Neural progenitor cell (in vitro differentiated cells): ENCODE measurements at regions not wholly inside any gene's neighbourhood (a gene's known extent, or its start where the extent isn't known, plus 50 kb on each side); places are given as distances from the start of the nearest gene placed in this dataset.

Experiments used
- DNase-seq: peaks from one replicate; pipeline ENCODE4 v3.0.0-alpha.2; 2016; ENCODE audit warnings: low spot score
- H2AFZ ChIP-seq: fragments of 200-600 bp; sonication (generic); replicated peaks from 2 replicates; pipeline ENCODE4 v1.6.1; 2016; ENCODE audit warnings: antibody characterized with exemption
- H3F3A ChIP-seq: fragments of 200-600 bp; sonication (generic); 2 replicates; pipeline ENCODE4 v1.6.1; 2016; ENCODE audit warnings: antibody characterized with exemption, low read depth
- H3K27ac ChIP-seq: fragments of 200-600 bp; sonication (generic); 2 replicates; pipeline ENCODE4 v1.5.1; 2016; ENCODE audit warnings: mild to moderate bottlenecking
- H3K27me3 ChIP-seq: fragments of 200-600 bp; sonication (generic); 2 replicates; pipeline ENCODE4 v1.6.1; 2016; ENCODE audit warnings: mild to moderate bottlenecking, moderate library complexity
- H3K36me3 ChIP-seq: fragments of 200-600 bp; sonication (generic); 2 replicates; pipeline ENCODE4 v1.5.1; 2016
- H3K4me1 ChIP-seq: fragments of 200-600 bp; sonication (generic); 2 replicates; pipeline ENCODE4 v1.6.1; 2016; ENCODE audit warnings: mixed run types
- H3K4me2 ChIP-seq: fragments of 200-600 bp; sonication (generic); 2 replicates; pipeline ENCODE4 v1.6.1; 2016
- H3K4me3 ChIP-seq: fragments of 200-600 bp; sonication (generic); 2 replicates; pipeline ENCODE4 v1.5.1; 2016
- H3K79me2 ChIP-seq: fragments of 200-600 bp; sonication (generic); 2 replicates; pipeline ENCODE4 v1.6.1; 2016; ENCODE audit warnings: low read depth
- H3K9ac ChIP-seq: fragments of 200-600 bp; sonication (generic); 2 replicates; pipeline ENCODE4 v1.6.1; 2016
- H3K9me3 ChIP-seq: fragments of 200-600 bp; sonication (generic); 2 replicates; pipeline ENCODE4 v1.5.1; 2016; ENCODE audit warnings: low read depth
- H4K20me1 ChIP-seq: fragments of 200-600 bp; sonication (generic); 2 replicates; pipeline ENCODE4 v1.6.1; 2016; ENCODE audit warnings: low read depth
- H3K27ac Mint-ChIP-seq: 3 replicates; pipeline ENCODE4 v1.8.0; 2021; ENCODE audit warnings: mixed read lengths
- H3K27me3 Mint-ChIP-seq: 2 replicates; pipeline ENCODE4 v1.8.0; 2022; ENCODE audit warnings: low read depth, mild to moderate bottlenecking, inconsistent platforms, moderate library complexity, mixed read lengths; ENCODE audit not compliant: insufficient read depth
- H3K36me3 Mint-ChIP-seq: 3 replicates; pipeline ENCODE4 v1.8.0; 2021; ENCODE audit warnings: mixed read lengths
- H3K4me1 Mint-ChIP-seq: 3 replicates; pipeline ENCODE4 v1.8.0; 2021; ENCODE audit warnings: mixed read lengths
- H3K4me3 Mint-ChIP-seq: 3 replicates; pipeline ENCODE4 v1.8.0; 2021; ENCODE audit warnings: mild to moderate bottlenecking, moderate library complexity, mixed read lengths
- H3K9me3 Mint-ChIP-seq: 3 replicates; pipeline ENCODE4 v1.8.0; 2020; ENCODE audit warnings: mixed read lengths
- CTCF ChIP-seq: fragments of 200-600 bp; sonication (generic); IDR thresholded peaks from 2 replicates; pipeline ENCODE4 v1.5.1; 2017; ENCODE audit warnings: antibody characterized with exemption, mild to moderate bottlenecking
- EZH2 ChIP-seq: fragments of 200-600 bp; sonication (generic); IDR thresholded peaks from 2 replicates; pipeline ENCODE4 v1.6.1; 2017; ENCODE audit warnings: antibody characterized with exemption, mild to moderate bottlenecking, moderate library complexity
- EZH2phosphoT487 ChIP-seq: fragments of 200-600 bp; sonication (generic); IDR thresholded peaks from 2 replicates; pipeline ENCODE4 v1.6.1; 2017; ENCODE audit warnings: antibody characterized with exemption

DNA sequence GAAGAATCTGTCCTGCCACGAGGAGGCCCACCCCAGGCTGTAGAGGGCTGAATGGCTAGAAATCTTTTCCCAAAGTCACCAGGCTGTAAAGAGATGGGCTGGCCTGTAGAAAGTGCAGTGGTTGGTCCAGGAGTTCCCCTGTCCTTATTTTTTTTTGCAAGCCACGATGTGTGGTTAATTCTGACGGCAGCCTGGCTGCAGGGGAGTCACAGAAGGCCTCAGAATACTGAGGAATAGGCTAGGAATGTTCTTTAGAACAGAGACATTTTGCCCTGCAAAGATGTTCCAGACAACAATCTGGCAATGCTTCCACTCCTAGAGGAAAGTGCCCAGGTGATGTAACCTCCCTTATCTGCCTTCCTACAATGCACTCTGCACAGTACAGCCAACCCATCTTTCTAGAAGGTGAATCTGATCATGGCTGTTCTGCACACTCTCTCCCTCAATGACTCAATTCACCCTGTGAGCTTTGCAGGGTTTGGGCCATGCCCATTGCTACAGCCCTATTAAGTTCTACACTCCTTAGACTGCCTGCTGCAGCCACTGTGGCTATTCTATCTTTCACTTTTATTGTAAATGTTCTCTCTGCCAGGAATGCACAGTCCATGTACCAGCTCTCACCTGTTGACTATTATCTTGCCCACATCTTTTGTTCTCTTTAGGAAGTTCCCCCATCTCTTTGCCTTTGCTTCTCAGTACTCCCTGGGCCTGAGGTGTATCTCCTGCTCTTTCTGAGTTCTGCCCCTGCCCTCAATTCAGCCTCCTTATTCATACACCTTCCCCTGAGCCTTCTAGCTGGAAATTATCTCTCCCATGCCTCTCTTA, 377.8 kb upstream of the CLINT1 start:
- Mint-ChIP-seq H3K27ac (no peak overlapping the region), H3K4me3 (no peak overlapping the region), H3K9me3 (no peaks in the 10 kb centered on the region), H3K36me3 (no peaks in the 10 kb centered on the region), H3K4me1 (peaks cover 22% of the 10 kb centered on the region), H3K27me3 (no peaks in the 10 kb centered on the region)
- Histone ChIP-seq H3K27ac (no peak overlapping the region), H3K36me3 (no peaks in the 10 kb centered on the region), H3K79me2 (no peaks in the 10 kb centered on the region), H2AFZ (no peak overlapping the region), H3K27me3 (no peaks in the 10 kb centered on the region), H3K4me3 (no peak overlapping the region), H3K9ac (no peak overlapping the region), H3F3A (no peaks in the 10 kb centered on the region), H4K20me1 (no peaks in the 10 kb centered on the region), H3K4me2 (no peak overlapping the region), H3K9me3 (no peaks in the 10 kb centered on the region), H3K4me1 (peaks cover 17% of the 10 kb centered on the region)
- DNase-seq, result no peak
- TF ChIP-seq CTCF (no peak), EZH2 (no peak), EZH2phosphoT487 (no peak)

- no peak overlapping the region for H3K27ac Mint-ChIP-seq
- no peak overlapping the region for H3K4me3 ChIP-seq
- H3K36me3 Mint-ChIP-seq, result no peaks in the 10 kb centered on the region
- H3F3A ChIP-seq, result no peaks in the 10 kb centered on the region
- DNase-seq, result no peak
- H3K27me3 Mint-ChIP-seq, result no peaks in the 10 kb centered on the region
- no peaks in the 10 kb centered on the region for H3K9me3 Mint-ChIP-seq
- TF ChIP-seq EZH2phosphoT487 (no peak), EZH2 (no peak), CTCF (no peak)
- peaks cover 17% of the 10 kb centered on the region for H3K4me1 ChIP-seq
- H3K9ac ChIP-seq, result no peak overlapping the region
- H3K27me3 ChIP-seq, result no peaks in the 10 kb centered on the region
- H2AFZ ChIP-seq, result no peak overlapping the region
- H3K79me2 ChIP-seq, result no peaks in the 10 kb centered on the region
- peaks cover 22% of the 10 kb centered on the region for H3K4me1 Mint-ChIP-seq
- no peaks in the 10 kb centered on the region for H3K36me3 ChIP-seq
- H3K9me3 ChIP-seq, result no peaks in the 10 kb centered on the region
- no peaks in the 10 kb centered on the region for H4K20me1 ChIP-seq
- no peak overlapping the region for H3K4me3 Mint-ChIP-seq
- no peak overlapping the region for H3K27ac ChIP-seq
- no peak overlapping the region for H3K4me2 ChIP-seq
These were observed 376.2 kb upstream of the CLINT1 start for GRCh38 chr5:158235159-158235547.

DNA sequence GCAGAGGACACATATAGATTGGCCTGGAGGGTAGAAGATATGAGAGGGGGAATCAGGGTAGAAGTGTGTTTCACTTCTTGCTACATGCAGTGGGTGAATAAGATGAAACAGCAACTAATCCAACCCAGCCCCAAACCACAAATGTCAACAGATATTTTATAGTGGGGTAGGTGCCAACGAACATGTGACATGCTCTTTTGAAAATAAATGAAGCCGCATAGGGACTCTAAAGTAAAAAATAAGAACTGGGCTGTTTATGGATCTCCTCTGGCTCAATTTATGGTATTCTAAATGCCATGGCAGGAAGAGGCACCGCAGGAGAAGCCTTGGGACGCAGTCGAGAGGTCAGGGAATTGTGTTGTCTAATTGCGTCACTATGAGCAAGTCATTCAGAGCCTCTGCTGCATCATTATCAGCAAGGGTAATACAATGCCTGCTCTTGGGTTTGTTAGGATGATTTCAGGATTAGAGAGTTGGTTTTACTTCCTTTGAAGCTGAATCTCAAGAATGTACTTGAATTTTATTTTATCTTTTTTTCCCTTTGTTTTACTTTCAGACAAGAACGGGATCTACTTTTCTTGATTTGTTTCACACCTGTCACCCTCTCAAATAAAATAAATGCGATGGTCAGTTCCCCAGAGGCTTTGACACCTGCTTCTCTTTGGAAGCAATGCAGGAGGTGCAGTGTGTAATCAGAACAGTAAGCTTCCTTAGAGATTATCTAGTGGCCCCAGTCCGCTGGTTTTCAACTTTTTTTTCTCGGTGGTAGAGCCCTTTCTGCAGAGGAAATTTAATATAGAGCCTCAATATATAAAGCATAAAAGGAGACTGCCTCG, 375.6 kb upstream of the CLINT1 start:
- Histone ChIP-seq H3K9ac (no peak overlapping the region), H3K27ac (no peak overlapping the region), H3K4me1 (peaks cover 17% of the 10 kb centered on the region), H3K4me2 (no peak overlapping the region), H4K20me1 (no peaks in the 10 kb centered on the region), H3K4me3 (no peak overlapping the region), H2AFZ (no peak overlapping the region), H3K36me3 (no peaks in the 10 kb centered on the region), H3K9me3 (no peaks in the 10 kb centered on the region), H3F3A (no peaks in the 10 kb centered on the region), H3K79me2 (no peaks in the 10 kb centered on the region), H3K27me3 (no peaks in the 10 kb centered on the region)
- Mint-ChIP-seq H3K4me3 (no peak overlapping the region), H3K27ac (no peak overlapping the region), H3K27me3 (no peaks in the 10 kb centered on the region), H3K9me3 (no peaks in the 10 kb centered on the region), H3K4me1 (peaks cover 22% of the 10 kb centered on the region), H3K36me3 (no peaks in the 10 kb centered on the region)
- DNase-seq, result peak; percentile 38
- TF ChIP-seq CTCF, result no peak
- no peak for TF ChIP-seq EZH2phosphoT487
- TF ChIP-seq EZH2, result no peak
